ENCODE measurements at regions not wholly inside any gene's neighbourhood (a gene's known extent, or its start where the extent isn't known, plus 50 kb on each side); places are given as distances from the start of the nearest gene placed in this dataset.

- no peak for TF ChIP-seq POLR2A (IDR thresholded peaks at IDR 0.05)
- TF ChIP-seq, protein P1, sequence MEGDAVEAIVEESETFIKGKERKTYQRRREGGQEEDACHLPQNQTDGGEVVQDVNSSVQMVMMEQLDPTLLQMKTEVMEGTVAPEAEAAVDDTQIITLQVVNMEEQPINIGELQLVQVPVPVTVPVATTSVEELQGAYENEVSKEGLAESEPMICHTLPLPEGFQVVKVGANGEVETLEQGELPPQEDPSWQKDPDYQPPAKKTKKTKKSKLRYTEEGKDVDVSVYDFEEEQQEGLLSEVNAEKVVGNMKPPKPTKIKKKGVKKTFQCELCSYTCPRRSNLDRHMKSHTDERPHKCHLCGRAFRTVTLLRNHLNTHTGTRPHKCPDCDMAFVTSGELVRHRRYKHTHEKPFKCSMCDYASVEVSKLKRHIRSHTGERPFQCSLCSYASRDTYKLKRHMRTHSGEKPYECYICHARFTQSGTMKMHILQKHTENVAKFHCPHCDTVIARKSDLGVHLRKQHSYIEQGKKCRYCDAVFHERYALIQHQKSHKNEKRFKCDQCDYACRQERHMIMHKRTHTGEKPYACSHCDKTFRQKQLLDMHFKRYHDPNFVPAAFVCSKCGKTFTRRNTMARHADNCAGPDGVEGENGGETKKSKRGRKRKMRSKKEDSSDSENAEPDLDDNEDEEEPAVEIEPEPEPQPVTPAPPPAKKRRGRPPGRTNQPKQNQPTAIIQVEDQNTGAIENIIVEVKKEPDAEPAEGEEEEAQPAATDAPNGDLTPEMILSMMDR (IDR thresholded peaks at IDR 0.05), result no peak
These were observed 56.5 kb upstream of the NCOA1 start for GRCh38 chr2:24434541-24434940.
